HG02759 (cell line): ENCODE measurements at regions not wholly inside any gene's neighbourhood (a gene's known extent, or its start where the extent isn't known, plus 50 kb on each side); places are given as distances from the start of the nearest gene placed in this dataset.
A peak's percentile ranks its signal among the peaks of the same experiment; 100 is the strongest.
"Not testable (repeated sequence)": the region's sequence is repeated elsewhere in the genome, so short reads cannot be mapped to it uniquely, and the experiment has no call there.

Source experiments
- ATAC-seq: cut with Tn5 transposase; IDR thresholded peaks from one replicate; pipeline ENCODE4 v1.9.1; 2021; ENCODE audit warnings: mild to moderate bottlenecking, moderate library complexity; ENCODE audit not compliant: unreplicated experiment

GRCh38 chr16:22436823-22437652 is 62.6 kb upstream of the CDR2 start:
- peak; percentile 91 for ATAC-seq

- ATAC-seq = peak; percentile 34
Measured at GRCh38 chr16:22436326-22436822, 62.0 kb upstream of the CDR2 start.

- ATAC-seq = not testable (repeated sequence)
Measured at GRCh38 chr16:22431314-22431713, 56.9 kb upstream of the CDR2 start.

- no peak for ATAC-seq
Measured at GRCh38 chr16:22428654-22429053, 54.2 kb upstream of the CDR2 start.

GRCh38 chr16:22427556-22427955 is 53.1 kb upstream of the CDR2 start:
- ATAC-seq = no peak

DNA sequence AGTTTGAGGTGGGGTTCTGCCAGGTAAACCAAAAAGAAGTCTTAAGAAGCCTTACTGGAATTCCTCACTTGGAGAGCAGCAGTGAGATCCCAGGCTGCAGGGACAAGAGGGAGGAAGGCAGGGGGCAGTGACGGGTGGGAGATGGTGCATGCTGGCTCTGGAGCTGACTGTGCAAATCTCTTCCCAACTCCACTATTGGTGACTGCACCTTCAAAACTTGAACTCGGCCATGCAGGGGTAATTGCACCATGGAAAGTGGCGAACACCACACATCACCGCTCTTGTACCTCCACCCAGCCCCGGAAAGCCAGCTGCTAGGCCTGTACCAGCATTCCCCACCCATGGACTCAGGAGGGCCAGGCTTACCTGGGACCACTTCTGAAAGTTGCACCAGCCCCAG is 51.4 kb upstream of the CDR2 start:
- ATAC-seq = no peak

- ATAC-seq = no peak
Measured at GRCh38 chr16:22425036-22425801, 50.8 kb upstream of the CDR2 start.

- ATAC-seq = no peak
Measured at GRCh38 chr16:22424161-22424937, 49.9 kb upstream of the CDR2 start.
